ENCODE measurements at regions not wholly inside any gene's neighbourhood (a gene's known extent, or its start where the extent isn't known, plus 50 kb on each side); places are given as distances from the start of the nearest gene placed in this dataset.

DNA sequence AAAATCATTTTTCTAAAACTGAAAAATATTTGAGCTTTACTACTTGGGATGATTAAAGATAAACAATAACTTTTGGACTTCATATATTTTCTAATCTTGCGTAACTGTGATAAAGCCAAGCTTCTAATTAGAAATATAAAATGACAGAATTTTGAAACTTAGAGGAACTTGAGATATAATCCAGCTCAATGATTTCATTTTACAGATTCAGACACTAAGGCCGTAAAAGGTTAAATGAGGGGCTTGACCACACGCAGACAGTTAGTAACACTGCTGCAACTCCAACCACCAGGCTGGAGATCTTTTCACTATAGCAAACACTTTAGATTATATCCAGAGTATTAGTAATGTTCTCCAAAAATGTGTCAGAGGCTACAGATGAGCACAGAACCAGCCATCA lies 445.5 kb downstream of the ZEB2 start:
- DNase-seq: no peak

DNA sequence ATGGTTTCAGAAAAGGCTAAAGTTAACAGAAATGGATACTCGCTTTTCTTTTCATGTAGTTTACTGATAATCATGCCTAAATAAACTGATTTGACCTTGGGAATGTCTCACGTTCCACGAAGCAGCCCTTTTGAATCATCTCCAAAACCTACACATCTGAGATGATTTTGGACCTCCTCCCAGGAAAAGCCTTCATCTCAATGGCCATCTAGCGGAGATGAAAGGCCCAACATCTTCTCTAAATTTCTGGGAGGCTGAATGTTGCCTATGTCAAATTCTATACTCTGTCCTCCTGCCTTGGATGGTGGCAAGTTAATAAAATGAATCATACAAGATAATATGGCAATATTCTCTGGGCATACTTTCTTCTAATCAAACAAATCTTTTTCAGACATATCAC lies 448.5 kb downstream of the ZEB2 start:
- DNase-seq: no peak

DNA sequence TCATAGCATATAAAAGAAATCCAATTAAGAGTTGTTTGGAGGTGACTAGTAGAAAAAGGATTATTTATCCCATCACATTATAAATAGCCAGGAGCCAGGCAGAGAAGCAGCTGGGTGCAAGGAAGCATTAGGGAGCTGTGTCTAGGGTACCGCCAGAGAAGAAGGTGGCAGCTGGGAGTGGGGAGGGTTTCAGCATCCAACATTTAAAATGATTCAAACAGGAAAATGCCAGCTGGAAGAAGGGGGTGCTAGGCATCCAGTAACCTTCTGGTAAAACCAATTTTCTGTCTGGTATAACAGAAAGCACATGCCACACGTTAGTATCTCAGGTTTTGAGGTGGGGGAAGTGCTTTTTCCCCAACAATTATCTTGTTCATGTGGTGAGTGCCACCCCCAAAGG lies 452.4 kb downstream of the ZEB2 start:
- DNase-seq: peak; percentile 38

DNA sequence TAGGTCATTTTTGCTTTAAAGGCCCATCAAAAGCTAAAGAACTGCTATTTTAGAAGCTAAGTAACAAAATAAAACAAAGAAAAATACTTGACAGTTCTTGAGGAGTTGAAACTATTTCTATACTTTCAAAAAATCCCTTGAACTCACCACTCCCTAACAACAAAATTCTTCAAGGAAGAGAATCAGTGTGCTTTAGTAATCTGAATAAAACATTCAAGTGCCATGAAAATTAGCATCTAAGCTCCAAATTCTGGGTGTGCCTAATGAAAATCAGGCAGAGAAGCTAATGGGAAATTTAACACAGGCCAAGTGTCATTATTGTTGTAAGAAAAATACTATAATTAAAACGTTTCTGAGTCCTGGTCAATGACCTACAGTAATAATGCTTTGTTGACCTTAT lies 456.3 kb downstream of the ZEB2 start:
- no peak for DNase-seq

DNA sequence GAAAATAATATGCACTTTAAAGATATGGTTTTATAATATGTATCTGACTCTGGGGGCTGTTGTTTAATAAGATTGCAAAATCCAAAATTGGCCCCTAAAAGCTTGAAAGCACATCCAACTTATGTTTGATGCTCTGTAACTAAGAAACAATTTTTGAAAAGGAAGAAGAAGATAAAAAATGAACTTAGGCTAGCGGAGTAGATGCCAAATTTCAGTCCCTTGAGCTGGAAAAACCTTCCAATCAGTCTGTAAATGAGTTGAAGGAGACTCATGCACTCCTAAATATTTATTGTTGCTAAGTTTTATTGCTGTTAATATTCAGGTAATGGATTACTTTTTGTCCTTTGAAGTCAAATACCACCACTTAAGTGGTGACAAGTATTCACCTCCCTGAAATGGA lies 465.0 kb downstream of the ZEB2 start:
- no peak for DNase-seq

DNA sequence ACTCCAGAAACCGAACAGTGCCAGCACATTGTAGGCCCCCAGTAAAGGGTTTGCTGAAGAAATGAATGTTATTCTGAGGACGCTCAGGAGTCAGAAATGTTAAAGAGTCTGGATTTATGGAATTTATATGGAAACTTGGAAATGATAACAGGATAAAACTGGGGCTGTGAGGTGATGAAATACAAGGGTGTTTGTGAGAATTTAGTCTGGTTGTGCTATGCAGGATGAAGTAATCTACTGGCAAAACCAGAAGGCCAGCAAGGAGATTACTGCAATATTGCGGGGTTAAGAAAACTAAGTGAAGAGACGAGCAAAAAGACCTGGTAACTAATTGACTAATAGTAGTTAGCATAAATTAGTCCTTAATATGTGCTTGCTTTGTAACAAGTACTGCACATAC lies 467.8 kb downstream of the ZEB2 start:
- no peak for DNase-seq

DNA sequence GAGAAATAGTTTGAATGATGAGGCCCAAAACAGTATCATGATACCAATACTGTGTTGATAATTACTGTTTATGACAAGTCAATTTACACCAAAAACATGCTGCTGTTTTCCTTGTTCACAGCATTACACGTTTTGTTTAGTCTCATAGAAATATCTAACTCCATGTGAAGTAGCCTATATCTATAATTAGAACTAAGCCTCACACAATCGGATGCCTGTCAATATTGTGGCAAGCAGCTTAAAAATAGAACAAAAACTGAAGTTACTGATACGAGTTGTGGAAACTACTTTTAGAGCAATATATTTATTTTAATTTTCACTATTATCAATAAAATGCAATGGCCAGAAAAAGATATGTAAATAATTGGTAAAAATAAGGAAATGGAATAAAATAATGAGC lies 470.8 kb downstream of the ZEB2 start:
- DNase-seq: no peak

DNA sequence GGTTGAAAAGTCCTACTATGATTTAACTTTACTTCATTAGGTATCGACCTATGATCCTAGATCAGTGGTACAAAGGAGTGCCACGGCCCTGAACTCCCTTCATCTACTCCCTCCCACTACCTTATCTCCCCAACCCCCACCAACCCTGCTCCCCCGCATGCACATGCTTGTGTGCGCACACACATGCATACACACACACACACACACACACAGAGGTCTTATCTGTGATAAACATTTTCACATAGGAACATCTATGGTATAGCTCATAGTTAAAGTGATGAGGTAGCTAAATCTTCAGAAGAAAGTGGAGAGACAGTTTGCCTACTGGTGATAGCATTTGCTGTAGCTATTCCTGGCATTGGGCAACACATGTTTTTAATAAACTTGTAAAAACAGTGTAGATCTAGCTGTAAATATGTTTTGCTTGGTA lies 471.3 kb downstream of the ZEB2 start:
- DNase-seq: no peak

DNA sequence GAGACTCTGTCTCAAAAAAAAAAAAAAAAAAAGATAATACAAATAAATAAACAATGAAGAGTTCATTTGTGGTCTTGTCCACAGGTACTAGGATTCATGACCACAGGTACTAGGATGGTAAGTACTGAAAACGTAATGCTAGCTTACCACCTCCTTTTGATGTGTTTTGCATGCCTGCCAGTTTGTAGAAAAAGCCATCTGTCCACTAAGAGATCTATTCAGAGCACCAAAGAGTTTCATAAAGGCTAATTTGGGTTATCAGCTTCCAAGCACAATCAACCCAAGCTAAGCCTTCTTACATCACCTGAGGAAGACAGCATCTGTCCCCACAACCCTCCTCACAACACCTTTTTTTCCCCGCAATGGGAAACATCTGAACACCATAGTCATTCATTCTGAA lies 477.2 kb downstream of the ZEB2 start:
- peak; percentile 30 for DNase-seq

DNA sequence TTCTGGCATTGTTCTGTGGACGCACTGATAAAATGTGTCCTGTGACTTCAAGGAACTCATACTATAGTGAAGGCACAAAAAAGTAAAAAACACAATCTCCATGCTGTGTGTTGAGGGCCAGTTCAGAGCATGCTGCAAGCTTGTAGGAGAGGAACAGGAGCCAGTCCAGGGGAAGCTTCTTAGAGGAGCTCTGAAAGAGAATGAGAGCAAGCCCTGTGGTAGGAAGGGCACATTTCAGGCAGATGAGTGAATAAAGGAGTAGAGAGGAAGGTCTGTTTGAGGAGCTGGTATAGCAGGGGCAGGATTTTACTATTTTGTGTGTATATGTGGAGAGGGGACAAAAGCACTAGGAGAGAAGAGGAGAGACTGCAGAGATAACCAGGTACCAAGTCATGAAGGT lies 478.3 kb downstream of the ZEB2 start:
- no peak for DNase-seq

DNA sequence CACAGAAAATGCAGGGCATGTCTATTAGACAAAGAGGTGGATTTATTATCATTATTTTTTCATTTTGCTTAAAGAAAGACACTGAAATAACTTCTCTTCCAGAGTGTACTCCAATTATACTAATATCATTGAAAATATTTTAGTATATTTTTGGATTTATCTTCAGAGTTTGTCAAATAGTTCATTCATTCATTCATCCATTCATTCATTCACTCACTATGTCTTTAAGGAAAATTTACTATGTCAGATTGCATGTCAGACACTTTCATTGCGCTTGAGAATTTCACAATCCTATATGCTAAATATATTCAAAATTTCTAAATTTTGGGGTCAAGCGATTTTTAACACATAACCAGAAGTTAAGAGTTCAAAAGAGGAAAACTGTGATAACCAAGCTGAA lies 479.1 kb downstream of the ZEB2 start:
- no peak for DNase-seq

DNA sequence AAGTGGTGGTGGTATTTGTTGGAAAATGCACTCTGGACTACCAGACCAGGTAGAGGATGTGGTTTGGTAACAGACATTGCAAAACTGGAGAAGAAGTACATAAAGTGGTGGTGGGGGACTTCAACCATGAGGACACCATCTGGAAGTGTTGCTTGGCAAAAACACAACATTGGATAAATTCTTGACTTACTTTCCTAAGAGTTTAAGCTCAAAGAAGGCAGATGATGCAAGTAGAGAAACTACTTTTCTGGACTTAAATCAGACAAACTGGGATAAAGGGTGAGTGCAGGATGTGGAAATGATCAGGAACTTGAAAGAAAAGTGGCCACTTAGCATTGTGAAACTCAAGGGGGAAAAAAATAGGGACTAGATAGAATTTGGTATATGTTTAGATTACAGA lies 487.4 kb downstream of the ZEB2 start:
- no peak for DNase-seq

DNA sequence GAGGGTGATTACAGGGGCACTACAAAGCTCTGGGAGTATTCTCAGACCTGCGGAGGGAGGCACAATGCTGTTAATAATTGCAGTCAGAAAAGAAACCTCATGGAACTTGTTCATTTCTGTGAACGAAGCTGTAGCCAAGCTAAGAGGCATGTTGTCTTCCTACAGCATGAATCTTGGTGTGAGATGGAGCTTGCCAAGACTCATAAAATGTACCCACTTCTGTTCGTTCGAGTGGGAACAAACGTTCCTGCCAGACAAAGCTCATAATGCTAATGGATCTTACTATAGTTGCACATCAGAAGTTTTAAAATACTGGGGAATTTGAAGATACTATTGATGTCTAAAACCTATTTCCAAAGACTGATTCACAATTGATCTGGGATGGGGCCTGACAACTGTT lies 489.1 kb downstream of the ZEB2 start:
- no peak for DNase-seq

DNA sequence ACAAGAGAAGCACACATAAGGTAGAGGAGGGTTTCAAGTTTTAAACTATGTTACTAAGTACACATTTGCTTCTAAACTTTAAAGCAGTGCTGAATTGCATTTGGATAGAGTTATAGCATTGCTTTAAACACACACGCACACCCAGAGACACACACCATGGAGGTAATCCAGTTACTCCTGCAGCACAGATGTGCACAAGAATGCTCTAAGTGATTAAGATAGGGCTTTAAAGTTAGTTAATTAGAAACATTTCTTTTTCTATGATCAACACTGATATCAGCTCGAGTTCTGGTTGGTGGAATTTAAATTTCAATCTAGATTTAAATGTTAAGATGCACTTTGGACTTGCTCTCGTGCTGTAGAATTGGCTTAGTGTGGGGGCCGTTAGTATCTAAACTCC lies 492.3 kb downstream of the ZEB2 start:
- DNase-seq: no peak

DNA sequence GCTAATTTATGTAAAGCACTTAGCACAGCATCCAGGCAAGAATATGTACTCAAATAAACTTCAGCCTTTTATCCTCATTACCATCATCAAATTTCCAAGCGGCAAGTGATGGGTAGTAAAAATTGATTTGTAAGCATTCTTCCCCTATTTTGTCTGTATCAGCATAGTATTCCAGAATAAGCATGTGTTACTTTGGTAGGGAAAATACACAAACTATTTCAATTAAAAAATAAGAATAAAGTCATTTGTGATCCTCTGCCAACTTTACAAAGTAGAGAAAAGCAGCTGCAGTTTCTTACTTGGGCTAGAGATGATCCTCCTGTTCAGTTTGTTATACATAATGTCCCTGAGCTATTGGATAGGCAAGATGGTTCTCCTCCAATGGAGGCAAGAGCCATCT lies 493.2 kb downstream of the ZEB2 start:
- no peak for DNase-seq

DNA sequence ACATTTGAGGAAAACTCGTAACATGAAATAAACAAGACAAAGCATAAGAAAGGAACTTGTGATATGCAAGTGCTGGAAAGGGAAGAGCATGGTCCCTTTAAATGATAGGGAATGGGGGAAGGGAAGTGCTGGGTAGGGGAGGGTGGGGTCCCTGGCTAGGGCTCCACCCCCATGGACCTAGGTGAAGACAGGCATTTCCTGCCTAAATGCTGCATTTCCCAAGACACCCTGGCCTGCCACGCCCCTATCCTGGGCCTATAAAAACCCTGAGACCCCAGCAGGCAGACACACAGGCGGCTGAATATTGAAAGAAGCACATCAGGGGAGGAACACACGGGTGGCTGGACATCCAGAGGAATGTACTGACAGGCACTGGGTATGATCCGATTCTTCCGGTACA lies 499.9 kb downstream of the ZEB2 start:
- DNase-seq: no peak

DNA sequence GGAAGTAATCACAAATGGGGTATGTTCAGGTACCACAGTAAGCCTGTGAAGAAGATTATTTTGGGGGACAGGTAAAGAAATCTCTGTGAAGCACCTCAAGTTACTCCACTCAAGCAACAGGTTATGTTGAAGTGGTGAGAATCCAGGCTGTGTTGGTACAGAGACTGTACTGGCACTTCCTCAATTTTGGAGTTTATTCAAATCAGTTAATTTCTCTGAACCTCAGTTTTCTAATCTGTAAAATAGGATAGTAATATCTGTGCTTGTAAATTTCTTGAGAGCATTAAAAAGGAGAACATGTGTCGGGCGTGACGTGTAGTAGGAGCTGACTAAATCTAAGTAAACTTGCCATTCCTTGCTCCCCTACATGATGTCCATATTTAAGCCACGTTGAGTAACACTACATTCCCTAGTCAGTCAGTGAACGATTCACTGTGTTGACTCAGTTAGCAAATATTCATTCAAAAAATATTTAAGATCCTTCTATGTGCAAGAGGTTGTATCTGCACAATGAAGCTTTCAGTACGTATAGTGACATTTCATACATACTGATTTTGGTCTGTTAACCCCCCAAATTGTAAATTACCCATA lies 504.2 kb downstream of the ZEB2 start:
- no peak for DNase-seq

DNA sequence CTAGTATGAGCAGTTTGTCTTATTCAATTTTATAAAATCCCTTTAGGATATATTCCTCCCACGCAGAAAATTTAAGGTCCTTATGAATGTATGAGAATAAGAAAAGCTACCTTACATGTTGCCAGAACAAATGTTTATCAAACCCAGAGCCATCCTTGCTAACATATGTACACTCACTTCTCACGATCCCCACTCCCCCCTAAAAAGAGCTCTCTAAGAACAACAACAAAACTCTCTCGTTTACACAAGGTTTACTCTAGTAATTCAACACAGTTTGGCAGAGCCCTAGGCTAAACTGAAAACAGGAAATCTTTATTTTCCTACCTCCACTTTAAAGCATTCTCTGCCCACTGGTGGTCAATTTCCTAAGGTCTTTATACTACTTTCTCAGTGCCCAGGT lies 504.9 kb downstream of the ZEB2 start:
- DNase-seq: no peak

DNA sequence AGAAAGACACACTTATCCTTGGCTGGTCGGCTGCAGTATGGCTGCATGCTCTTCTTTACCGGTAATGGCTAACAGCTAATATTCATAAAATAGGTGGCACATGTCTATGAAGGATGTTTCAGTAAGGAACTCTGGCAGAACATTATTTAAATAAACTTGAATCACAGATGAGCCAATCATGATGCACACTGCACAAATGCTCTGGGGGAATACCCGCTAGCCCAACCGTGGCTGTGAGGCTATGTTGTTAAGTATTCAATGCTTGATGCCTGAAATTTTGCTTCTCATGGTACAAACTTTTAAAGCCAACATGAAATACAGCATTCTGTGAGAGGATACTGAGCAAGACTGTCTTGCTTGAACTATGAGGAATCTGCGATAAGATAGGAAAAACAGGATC lies 505.8 kb downstream of the ZEB2 start:
- no peak for DNase-seq

DNA sequence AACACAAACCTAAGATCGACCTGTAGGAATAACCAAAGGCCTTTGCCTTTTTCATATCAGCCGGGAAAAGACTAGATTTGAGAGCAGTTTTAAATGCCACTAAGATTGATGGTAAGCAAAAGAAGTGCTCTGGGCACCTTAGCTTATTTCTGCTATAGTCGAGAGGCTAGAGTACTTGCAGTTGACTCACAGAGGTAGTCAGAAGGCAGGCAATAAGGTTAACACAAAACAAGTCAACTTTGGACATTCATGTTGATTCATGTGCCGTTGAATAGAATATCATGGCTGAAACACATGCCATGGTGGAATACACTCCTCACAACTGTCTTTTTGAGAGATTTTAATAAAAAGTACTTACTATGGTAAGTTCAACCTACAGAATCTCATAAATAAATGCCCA lies 507.6 kb downstream of the ZEB2 start:
- DNase-seq: no peak

DNA sequence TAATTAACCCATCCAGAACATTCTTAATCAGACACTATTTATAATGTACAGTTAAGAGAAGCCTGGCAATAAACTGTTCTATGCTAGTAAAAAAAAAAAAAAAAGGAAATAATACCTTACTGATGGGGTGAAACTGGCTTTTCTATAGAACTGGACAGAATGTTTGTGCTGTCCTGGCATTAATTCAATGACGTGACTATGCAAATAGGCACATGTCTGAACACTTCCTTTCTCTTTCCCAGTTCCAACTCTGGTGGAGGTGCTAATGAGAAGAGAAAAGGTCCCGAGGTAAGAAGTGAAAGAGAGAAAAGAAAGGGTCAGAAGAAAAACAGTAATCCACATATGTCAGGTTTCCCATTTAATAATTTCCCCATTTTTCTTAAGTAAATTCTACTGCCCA lies 508.4 kb downstream of the ZEB2 start:
- DNase-seq: no peak

DNA sequence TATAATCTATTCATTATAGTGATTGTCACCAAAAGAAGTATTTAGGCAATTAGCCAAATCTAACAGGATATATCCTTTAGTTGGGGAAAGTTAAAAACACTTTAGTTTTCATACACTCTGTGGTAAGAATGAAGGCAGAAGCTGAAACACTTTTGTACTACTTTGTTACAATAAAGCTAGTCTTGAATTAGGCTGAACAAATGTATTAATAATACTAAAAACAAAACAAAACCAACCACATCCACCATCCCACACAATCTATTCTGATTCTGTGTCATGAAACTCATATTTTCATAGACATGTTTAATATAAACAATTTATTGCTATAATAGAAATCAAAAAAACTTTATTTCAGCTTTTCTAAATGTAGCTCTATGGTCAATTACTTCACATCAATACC lies 508.8 kb downstream of the ZEB2 start:
- no peak for DNase-seq

DNA sequence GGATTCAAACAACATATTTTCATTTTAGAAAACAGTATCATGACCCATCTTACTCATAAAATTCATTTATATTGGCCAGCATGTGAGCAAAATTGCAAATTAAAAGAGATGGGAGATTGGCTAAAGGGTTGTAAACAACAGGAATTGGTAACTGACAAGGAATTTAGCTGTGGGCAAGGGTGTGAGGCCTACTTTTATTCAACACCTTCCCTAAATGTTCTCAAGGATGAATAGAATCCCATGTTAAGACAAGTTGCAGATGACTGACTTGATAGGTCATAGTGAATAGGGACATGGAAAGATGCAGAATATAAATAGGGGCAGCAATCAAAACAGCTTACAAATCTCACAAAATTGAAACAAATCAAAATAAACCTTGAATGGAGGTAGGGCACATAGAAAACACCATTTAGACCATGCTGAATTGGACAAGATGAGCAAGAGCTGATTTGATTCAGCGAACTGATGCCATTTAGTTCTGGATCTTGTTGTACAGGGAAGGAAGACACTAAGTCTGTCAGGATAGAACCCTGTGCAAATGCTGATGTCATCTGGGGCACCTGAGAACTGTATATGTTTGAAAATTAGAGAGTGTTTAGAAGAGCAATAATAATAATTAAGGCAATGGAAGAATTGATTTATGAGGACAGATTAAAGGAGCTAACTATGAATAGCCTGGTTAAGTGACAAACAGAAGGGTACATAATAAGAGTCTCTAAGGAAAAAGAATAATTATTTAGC lies 509.7 kb downstream of the ZEB2 start:
- no peak for DNase-seq

DNA sequence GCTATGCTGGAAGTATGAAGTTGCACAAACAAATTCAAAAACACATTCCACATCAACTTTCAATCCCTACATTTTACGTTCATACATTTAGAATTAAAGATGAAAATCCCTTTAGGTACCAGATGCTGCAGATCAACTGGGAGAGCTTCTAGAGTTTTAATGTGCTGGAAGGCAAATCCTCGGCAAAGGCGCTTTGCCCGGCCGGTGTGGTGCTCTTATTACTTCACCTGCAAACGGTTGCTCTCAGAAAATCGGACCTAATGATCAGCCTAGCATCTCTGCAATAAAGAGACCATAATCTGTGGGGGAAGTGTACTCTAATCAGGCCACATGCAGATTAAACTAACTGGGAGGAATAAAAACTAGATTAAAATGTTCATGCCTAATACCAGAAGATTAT lies 513.8 kb downstream of the ZEB2 start:
- DNase-seq: peak; percentile 62

DNA sequence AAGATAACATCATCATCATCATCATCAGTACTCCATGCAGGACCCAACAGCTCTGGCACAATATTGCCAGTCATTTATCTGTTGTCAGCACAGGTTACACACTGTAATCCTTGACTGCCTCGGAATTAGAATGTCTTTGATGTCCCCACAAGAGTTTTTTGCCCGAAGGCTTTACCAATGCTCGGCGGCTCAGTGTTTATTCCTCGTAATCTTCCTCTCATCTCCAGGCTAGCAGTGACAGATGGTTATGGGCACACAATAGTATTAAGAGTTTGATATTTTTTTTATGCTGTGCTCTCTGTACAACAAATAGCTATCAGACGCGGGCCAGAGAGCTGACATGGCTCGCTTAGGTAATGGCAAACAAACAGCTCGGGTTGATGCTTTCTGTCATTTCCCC lies 515.2 kb downstream of the ZEB2 start:
- peak; percentile 95 for DNase-seq
